ENCODE measurements at regions not wholly inside any gene's neighbourhood (a gene's known extent, or its start where the extent isn't known, plus 50 kb on each side); places are given as distances from the start of the nearest gene placed in this dataset.

- intact Hi-C loops (cut with DNase I) = no loop called here
- 39 to 49% methylated on average over 4 of the region's 4 CpGs for whole genome bisulfite sequencing, 2 donors
- no peak for ATAC-seq
- H3K27me3 ChIP-seq = no peaks in the 10 kb centered on the region
- TF ChIP-seq POLR2A (IDR thresholded peaks at IDR 0.05) (no peak), CTCF (IDR thresholded peaks at IDR 0.05) (no peak)
- no peaks in the 10 kb centered on the region for H3K4me1 ChIP-seq
- DNase-seq = no peak
- no peaks in the 10 kb centered on the region for H3K9me3 ChIP-seq
- H3K4me3 ChIP-seq = no peak overlapping the region
- no peak overlapping the region for H3K27ac ChIP-seq
- H3K36me3 ChIP-seq (replicated peaks in 1 of 2; ENCODE audit: insufficient read depth in 1 of 2, low read depth in 2 of 2) = no peaks in the 10 kb centered on the region
Observed at GRCh38 chr3:106936337-106936736, 440.9 kb upstream of the CCDC54 start.

- DNase-seq = no peak
- Histone ChIP-seq H3K27me3 (no peaks in the 10 kb centered on the region), H3K27ac (no peak overlapping the region), H3K4me1 (no peaks in the 10 kb centered on the region), H3K4me3 (no peak overlapping the region), H3K9me3 (no peaks in the 10 kb centered on the region), H3K36me3 (replicated peaks in 1 of 2; ENCODE audit: insufficient read depth in 1 of 2, low read depth in 2 of 2) (no peaks in the 10 kb centered on the region)
- no peak for ATAC-seq
- no peak for TF ChIP-seq POLR2A (IDR thresholded peaks at IDR 0.05)
- WGBS, 2 donors = 33 to 35% methylated on average over 3 of the region's 3 CpGs
- intact Hi-C loops (cut with DNase I) = no loop called here
Observed at GRCh38 chr3:106942051-106942450, 435.2 kb upstream of the CCDC54 start.

GRCh38 chr3:106943071-106943470, 434.2 kb upstream of the CCDC54 start:
- Histone ChIP-seq H3K36me3 (replicated peaks in 1 of 2; ENCODE audit: insufficient read depth in 1 of 2, low read depth in 2 of 2) (no peaks in the 10 kb centered on the region), H3K4me1 (no peaks in the 10 kb centered on the region), H3K27ac (no peak overlapping the region), H3K27me3 (no peaks in the 10 kb centered on the region), H3K4me3 (no peak overlapping the region), H3K9me3 (no peaks in the 10 kb centered on the region)
- no peak for TF ChIP-seq POLR2A (IDR thresholded peaks at IDR 0.05)
- no peak for TF ChIP-seq CTCF (IDR thresholded peaks at IDR 0.05)
- no peak for DNase-seq
- intact Hi-C loops (cut with DNase I) = no loop called here
- no peak for ATAC-seq

- no peaks in the 10 kb centered on the region for H3K36me3 ChIP-seq (replicated peaks in 1 of 2; ENCODE audit: insufficient read depth in 1 of 2, low read depth in 2 of 2)
- DNase-seq = no peak
- no peak for TF ChIP-seq POLR2A (IDR thresholded peaks at IDR 0.05)
- TF ChIP-seq CTCF (IDR thresholded peaks at IDR 0.05) = no peak
- H3K4me3 ChIP-seq = no peak overlapping the region
- no peaks in the 10 kb centered on the region for H3K27me3 ChIP-seq
- no peaks in the 10 kb centered on the region for H3K9me3 ChIP-seq
- H3K4me1 ChIP-seq = no peaks in the 10 kb centered on the region
- intact Hi-C loops (cut with DNase I) = no loop called here
- ATAC-seq = no peak
- no peak overlapping the region for H3K27ac ChIP-seq
- 56 to 69% methylated on average over 6 of the region's 6 CpGs for WGBS, 2 donors
Observed at GRCh38 chr3:106945435-106945834, 431.8 kb upstream of the CCDC54 start.

GRCh38 chr3:106946866-106947265, 430.4 kb upstream of the CCDC54 start:
- DNase-seq = no peak
- no peaks in the 10 kb centered on the region for H3K4me1 ChIP-seq
- intact Hi-C loops (cut with DNase I) = no loop called here
- no peak overlapping the region for H3K27ac ChIP-seq
- no peaks in the 10 kb centered on the region for H3K27me3 ChIP-seq
- WGBS, 2 donors = 36 to 44% methylated on average over 3 of the region's 3 CpGs
- TF ChIP-seq POLR2A (IDR thresholded peaks at IDR 0.05) (no peak), CTCF (IDR thresholded peaks at IDR 0.05) (no peak)
- no peaks in the 10 kb centered on the region for H3K9me3 ChIP-seq
- H3K4me3 ChIP-seq = no peak overlapping the region
- no peak for ATAC-seq
- H3K36me3 ChIP-seq (replicated peaks in 1 of 2; ENCODE audit: insufficient read depth in 1 of 2, low read depth in 2 of 2) = no peaks in the 10 kb centered on the region

Measured in body of pancreas (tissue), 4 donors.